Endothelial cell of umbilical vein (primary cell): ENCODE measurements at regions not wholly inside any gene's neighbourhood (a gene's known extent, or its start where the extent isn't known, plus 50 kb on each side); places are given as distances from the start of the nearest gene placed in this dataset.

ENCODE experiments used
- BruUV-seq: library from RNA; stranded (reverse); fragments of 400-500 nt; replicated peaks from 2 replicates; lab custom pipeline; 2021; lab: Mats Ljungman, UMichigan
- CTCF ChIA-PET: fragments of 300-600, 350-600 bp; sonication (Branson Sonifier 250); formaldehyde crosslinking; loops from one replicate; lab custom pipeline; 2021; ENCODE audit warnings: antibody characterized with exemption, inconsistent platforms; lab: Charles Lee
- POLR2A ChIA-PET: fragments of 300-600, 350-600 bp; sonication (Branson Sonifier 250); formaldehyde crosslinking; loops from one replicate; lab custom pipeline; 2021; ENCODE audit warnings: antibody characterized with exemption, inconsistent platforms; lab: Charles Lee
- DNase-seq: peaks from one replicate; pipeline ENCODE4 v3.0.0-alpha.2; 2011; ENCODE audit warnings: low read depth, low spot score
- FAIRE-seq: peaks from 2 replicates; lab custom pipeline; 2011; peaks lifted over from hg19 to GRCh38; lab: Jason Lieb, UNC
- H2AFZ ChIP-seq: 2 replicates; pipeline ENCODE4 v1.6.0; 2012; ENCODE audit warnings: low read depth, low read length, control low read depth, inconsistent platforms
- H3K27ac ChIP-seq: 2 replicates; pipeline ENCODE4 v1.5.1; 2011; ENCODE audit warnings: low read depth, mild to moderate bottlenecking, control low read depth, low read length, moderate library complexity; ENCODE audit not compliant: insufficient read depth
- H3K27me3 ChIP-seq, 2 experiments: 2 replicates each; pipeline versions ENCODE4 v1.6.0 to v1.6.1; 2011; ENCODE audit warnings: low read length in 2 of 2, mixed read lengths in 1 of 2; ENCODE audit not compliant: control insufficient read depth in 2 of 2, insufficient read depth in 2 of 2
- H3K36me3 ChIP-seq, 2 experiments: 2 replicates in 1 of 2; 3 replicates in 1 of 2; pipeline ENCODE4 v1.5.1; 2011; ENCODE audit warnings: low read length in 2 of 2, mild to moderate bottlenecking in 1 of 2, moderate library complexity in 1 of 2; ENCODE audit not compliant: control insufficient read depth in 2 of 2, insufficient read depth in 2 of 2; ENCODE audit errors: extremely low read depth in 1 of 2
- H3K4me1 ChIP-seq: 3 replicates; pipeline ENCODE4 v1.5.1; 2011; ENCODE audit warnings: mild to moderate bottlenecking, low read length; ENCODE audit not compliant: control insufficient read depth, insufficient read depth; ENCODE audit errors: extremely low read depth
- H3K4me2 ChIP-seq: 2 replicates; pipeline ENCODE4 v1.6.1; 2011; ENCODE audit warnings: low read length, control low read depth, mixed read lengths; ENCODE audit not compliant: insufficient read depth
- H3K4me3 ChIP-seq, 3 experiments: fragments of 200-600 bp in 1 of 3; sonication (generic), shearing (Covaris generic) in 1 of 3; replicated peaks in 1 of 3; 2 replicates each; pipeline ENCODE4 v1.5.1; 2011 to 2016; ENCODE audit warnings: control low read depth in 3 of 3, low read length in 3 of 3, mild to moderate bottlenecking in 2 of 3, inconsistent platforms in 1 of 3, low read depth in 1 of 3, moderate library complexity in 1 of 3; ENCODE audit not compliant: insufficient read depth in 1 of 3
- H3K79me2 ChIP-seq: 2 replicates; pipeline ENCODE4 v1.6.0; 2012; ENCODE audit warnings: low read length, inconsistent platforms; ENCODE audit not compliant: control insufficient read depth, insufficient read depth
- H3K9ac ChIP-seq: replicated peaks from 2 replicates; pipeline ENCODE3; 2011; ENCODE audit warnings: low read length, control low read depth; ENCODE audit not compliant: insufficient read depth; ENCODE audit errors: extremely low read depth
- H3K9me1 ChIP-seq: replicated peaks from 3 replicates; pipeline ENCODE4 v1.6.0; 2011; ENCODE audit warnings: mild to moderate bottlenecking, low read length; ENCODE audit not compliant: control insufficient read depth, insufficient read depth; ENCODE audit errors: extremely low read depth
- H3K9me3 ChIP-seq: replicated peaks from 2 replicates; pipeline ENCODE4 v1.5.1; 2012; ENCODE audit warnings: low read length, inconsistent platforms; ENCODE audit not compliant: control insufficient read depth, insufficient read depth
- H4K20me1 ChIP-seq: replicated peaks from 2 replicates; pipeline ENCODE3; 2011; ENCODE audit warnings: mild to moderate bottlenecking, low read length; ENCODE audit not compliant: control insufficient read depth, insufficient read depth; ENCODE audit errors: extremely low read depth
- CTCF ChIP-seq, 2 donors: IDR thresholded peaks; 1 replicate in 1 of 2; 2 replicates in 1 of 2; pipeline ENCODE4 v1.5.1; 2011; ENCODE audit warnings: low read length in 2 of 2, mild to moderate bottlenecking in 2 of 2, moderate library complexity in 2 of 2, control low read depth in 1 of 2, inconsistent platforms in 1 of 2, low read depth in 1 of 2; ENCODE audit not compliant: insufficient read depth in 1 of 2; ENCODE audit errors: extremely low read depth in 1 of 2
- FOS ChIP-seq: IDR thresholded peaks from 2 replicates; pipeline ENCODE4 v1.6.1; 2011; ENCODE audit warnings: mild to moderate bottlenecking, low read length, moderate library complexity, borderline replicate concordance; ENCODE audit not compliant: insufficient read depth
- GATA2 ChIP-seq: IDR thresholded peaks from 2 replicates; pipeline ENCODE4 v1.7.0; 2011; ENCODE audit warnings: low read depth, mild to moderate bottlenecking, moderate library complexity, mixed read lengths, low read length; ENCODE audit not compliant: insufficient read length, insufficient read depth
- JUN ChIP-seq: IDR thresholded peaks from 2 replicates; pipeline ENCODE4 v1.6.1; 2011; ENCODE audit warnings: borderline replicate concordance, low read depth; ENCODE audit not compliant: insufficient read length, insufficient read depth
- MAX ChIP-seq: IDR thresholded peaks from 2 replicates; pipeline ENCODE4 v1.6.1; 2011; ENCODE audit not compliant: insufficient read depth, insufficient read length
- MYC ChIP-seq: IDR thresholded peaks from one replicate; pipeline ENCODE4 v1.6.1; 2011; ENCODE audit warnings: mild to moderate bottlenecking, low read depth, low read length
- POLR2A ChIP-seq: IDR thresholded peaks from 2 replicates; pipeline ENCODE4 v1.6.1; 2012; ENCODE audit warnings: low read depth, mild to moderate bottlenecking, control low read depth, low read length
- dilution Hi-C: fragments of 300-500 bp; cut with MboI; formaldehyde crosslinking; loops from one replicate; pipeline ENCODE4 v1.15.0; 2019; ENCODE audit warnings: low sequenced_read_pairs; ENCODE audit not compliant: extremely low pct_ligation_motif_present
- intact Hi-C: fragments of 100-400 bp; cut with micrococcal nuclease; formaldehyde crosslinking; loops from one replicate; pipeline ENCODE4 v1.10.0; 2022

- dilution Hi-C loops: no loop called here
- CTCF ChIA-PET: interaction anchor here (0.8 kb wide), 1 partner anchor 14 kb away, joined by 3 read pairs; no protein-coding TSS in a partner anchor
Observed at GRCh38 chr10:52993109-52993508, 220.5 kb upstream of the MBL2 start.

More at GRCh38 chr10:52993109-52993508, 220.5 kb upstream of the MBL2 start:
- POLR2A ChIA-PET: no interaction called here
- no peaks in the 10 kb centered on the region for H3K79me2 ChIP-seq
- no TSS peak for BruUV-seq
- no peak overlapping the region for H3K27ac ChIP-seq
- DNase-seq (no peak), FAIRE-seq (no peak)
- H3K36me3 ChIP-seq: no peaks in the 10 kb centered on the region
- no peak overlapping the region for H3K4me3 ChIP-seq
- H3K9ac ChIP-seq: no peak overlapping the region
- no peaks in the 10 kb centered on the region for H3K9me1 ChIP-seq
- H4K20me1 ChIP-seq: no peaks in the 10 kb centered on the region
- H3K27me3 ChIP-seq: no peaks in the 10 kb centered on the region
- H2AFZ ChIP-seq: no peak overlapping the region
- H3K4me1 ChIP-seq: no peaks in the 10 kb centered on the region
- TF ChIP-seq POLR2A (no peak), MYC (no peak), FOS (no peak), JUN (no peak), CTCF (IDR thresholded peaks at IDR 0.05; ENCODE audit: extremely low read depth in 1 of 2, insufficient read depth in 1 of 2, low read depth in 1 of 2, low read length in 2 of 2) (no peak), MAX (no peak), GATA2 (no peak)
- no peaks in the 10 kb centered on the region for H3K9me3 ChIP-seq
- intact Hi-C loops: loop anchor here (5.0 kb wide), 1 partner anchor 1609 kb away; no protein-coding TSS in a partner anchor
- no peak overlapping the region for H3K4me2 ChIP-seq
